Activated CD8-positive, alpha-beta memory T cell treated with anti-CD3 and anti-CD28 coated beads, Interleukin-2, amount 10 ng/mL, durations not matched to agents 7 days and 5 days (primary cell): ENCODE measurements at regions not wholly inside any gene's neighbourhood (a gene's known extent, or its start where the extent isn't known, plus 50 kb on each side); places are given as distances from the start of the nearest gene placed in this dataset.

Source experiments
- ATAC-seq: fragments of 150-1000 bp; cut with Tn5 transposase; one replicate; pipeline ENCODE4 v1.10.0; 2021; ENCODE audit warnings: moderate library complexity
- CTCF ChIA-PET: fragments of 350-600 bp; sonication (Branson Sonifier 250); formaldehyde crosslinking; loops from one replicate; lab custom pipeline; 2021; ENCODE audit warnings: antibody characterized with exemption; lab: Charles Lee
- DNase-seq: peaks from one replicate; pipeline ENCODE4 v3.0.0-alpha.2; 2020
- H3K27ac Mint-ChIP-seq: one replicate; pipeline ENCODE4 v1.8.0; 2021; ENCODE audit warnings: mild to moderate bottlenecking, mixed read lengths
- H3K27me3 Mint-ChIP-seq: one replicate; pipeline ENCODE4 v1.8.0; 2021; ENCODE audit warnings: mixed read lengths
- H3K36me3 Mint-ChIP-seq: one replicate; pipeline ENCODE4 v1.8.0; 2021; ENCODE audit warnings: mild to moderate bottlenecking, mixed read lengths
- H3K4me1 Mint-ChIP-seq: one replicate; pipeline ENCODE4 v1.8.0; 2021; ENCODE audit warnings: mixed read lengths
- H3K4me3 Mint-ChIP-seq: one replicate; pipeline ENCODE4 v1.8.0; 2021; ENCODE audit warnings: mild to moderate bottlenecking, moderate library complexity, mixed read lengths
- H3K9me3 Mint-ChIP-seq: one replicate; pipeline ENCODE4 v1.8.0; 2022; ENCODE audit warnings: low read depth, mixed read lengths

DNA sequence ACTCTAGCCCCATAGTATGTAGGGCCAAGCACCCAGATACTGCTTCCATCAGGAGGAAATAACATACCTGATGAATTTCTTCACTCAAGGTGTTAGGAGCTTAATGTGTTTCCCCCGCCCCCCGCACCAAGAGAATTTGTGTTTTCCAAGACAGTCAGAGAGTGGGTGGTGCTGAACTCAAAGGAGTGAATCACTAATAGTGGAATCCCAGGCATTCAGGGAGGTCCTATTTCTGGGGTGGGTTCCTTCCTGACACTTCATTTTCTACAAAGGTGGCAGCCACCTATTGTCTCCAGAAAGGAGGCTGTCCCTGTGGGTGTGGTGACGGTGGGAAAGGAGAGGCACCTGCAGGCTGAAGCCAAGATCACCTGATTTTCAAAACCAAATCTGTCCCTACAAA is 50.8 kb upstream of the ELF5 start:
- Mint-ChIP-seq H3K9me3 (no peaks in the 10 kb centered on the region), H3K27ac (no peak overlapping the region), H3K4me1 (no peaks in the 10 kb centered on the region), H3K4me3 (no peak overlapping the region), H3K27me3 (peaks cover 54% of the 10 kb centered on the region), H3K36me3 (no peaks in the 10 kb centered on the region)
- ATAC-seq (no peak), DNase-seq (no peak)
- CTCF ChIA-PET: no interaction called here

DNA sequence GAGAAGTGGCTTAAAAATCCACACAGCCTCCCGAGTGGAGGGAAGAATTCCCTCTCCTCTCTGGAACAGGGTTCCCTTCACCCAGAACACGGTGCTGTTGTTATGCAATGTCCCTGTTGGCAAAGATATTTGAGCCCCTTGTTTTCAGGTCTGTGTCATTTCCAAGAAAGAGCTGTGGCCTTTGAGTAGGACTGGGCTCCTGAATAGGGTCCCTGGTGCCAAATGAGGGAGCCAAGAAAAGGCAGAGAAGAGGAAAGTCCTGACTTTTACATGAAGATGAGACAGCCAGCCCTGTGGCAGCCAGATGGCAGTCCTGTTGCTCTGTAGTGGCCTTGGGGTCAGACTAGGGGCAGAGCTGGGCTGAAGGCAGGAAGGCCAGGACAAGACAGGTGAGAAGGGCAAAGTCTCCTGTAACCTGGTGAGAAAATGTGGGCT is 51.2 kb upstream of the ELF5 start:
- CTCF ChIA-PET: interaction anchor here (1.4 kb wide), 1 partner anchor 52 kb away, joined by 4 read pairs; no protein-coding TSS in a partner anchor
- ATAC-seq: no peak
- Mint-ChIP-seq H3K4me3 (no peak overlapping the region), H3K9me3 (no peaks in the 10 kb centered on the region), H3K36me3 (no peaks in the 10 kb centered on the region), H3K4me1 (no peaks in the 10 kb centered on the region), H3K27me3 (peaks cover 54% of the 10 kb centered on the region), H3K27ac (no peak overlapping the region)
- DNase-seq: no peak

GRCh38 chr11:34565417-34566207 is 52.0 kb upstream of the ELF5 start:
- peaks cover 3% of the 10 kb centered on the region for H3K4me1 Mint-ChIP-seq
- H3K36me3 Mint-ChIP-seq: no peaks in the 10 kb centered on the region
- peaks cover 57% of the 10 kb centered on the region for H3K27me3 Mint-ChIP-seq

DNA sequence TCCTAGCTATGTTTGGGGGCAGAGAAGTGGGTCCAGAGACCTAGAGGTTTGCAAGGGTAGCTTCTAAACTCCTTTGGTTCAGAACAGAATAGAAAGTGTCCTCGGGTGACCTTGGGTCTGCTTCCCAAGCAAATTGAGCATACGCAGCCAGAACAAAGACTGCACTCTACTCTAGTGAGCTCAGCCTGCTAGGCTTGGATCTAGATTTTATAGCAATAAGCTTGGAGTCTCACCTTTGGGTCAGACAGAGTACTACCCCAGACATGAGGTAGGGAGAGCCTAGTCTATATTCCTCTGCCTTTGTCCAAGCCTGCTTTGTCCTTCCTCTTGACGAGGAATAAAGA is 52.6 kb upstream of the ELF5 start:
- CTCF ChIA-PET: interaction anchor here (0.8 to 1.4 kb wide), 4 partner anchors 9 to 312 kb away, joined by 3 to 4 read pairs (median 4); no protein-coding TSS in a partner anchor
- peaks cover 4% of the 10 kb centered on the region for H3K4me1 Mint-ChIP-seq
- no peak overlapping the region for H3K4me3 Mint-ChIP-seq
- H3K27me3 Mint-ChIP-seq: peaks cover 56% of the 10 kb centered on the region
- H3K9me3 Mint-ChIP-seq: no peaks in the 10 kb centered on the region
- no peaks in the 10 kb centered on the region for H3K36me3 Mint-ChIP-seq
- ATAC-seq: no peak
- no peak for DNase-seq
- H3K27ac Mint-ChIP-seq: no peak overlapping the region

More at GRCh38 chr11:34565417-34566207, 52.0 kb upstream of the ELF5 start:
- no peak overlapping the region for H3K4me3 Mint-ChIP-seq
- H3K27ac Mint-ChIP-seq: no peak overlapping the region
- CTCF ChIA-PET: interaction anchor here (0.8 to 1.4 kb wide), 4 partner anchors 8 to 312 kb away, joined by 3 to 4 read pairs (median 4); no protein-coding TSS in a partner anchor
- DNase-seq (no peak), ATAC-seq (no peak)
- H3K9me3 Mint-ChIP-seq: no peaks in the 10 kb centered on the region

DNA sequence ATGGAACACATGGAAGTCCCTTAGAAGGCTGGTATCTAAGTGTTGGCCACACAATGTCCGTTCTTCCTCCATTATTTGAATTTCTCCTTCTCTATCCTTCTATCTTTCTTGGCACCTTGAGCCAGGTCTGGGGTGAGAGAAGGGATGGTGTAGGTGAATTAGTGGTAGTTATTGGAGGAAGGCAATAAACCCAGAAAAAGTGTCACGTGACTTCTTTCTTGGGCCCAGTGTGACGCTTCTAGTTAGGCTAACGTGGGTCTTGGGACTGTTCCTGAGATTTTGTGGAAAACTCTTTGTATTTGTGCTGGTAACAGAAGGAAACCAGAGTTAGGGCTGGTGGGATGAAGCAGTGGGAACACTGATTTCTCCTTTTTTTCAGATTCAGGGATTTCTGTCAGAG is 53.1 kb upstream of the ELF5 start:
- Mint-ChIP-seq H3K4me1 (peaks cover 4% of the 10 kb centered on the region), H3K27me3 (peaks cover 53% of the 10 kb centered on the region), H3K27ac (no peak overlapping the region), H3K9me3 (no peaks in the 10 kb centered on the region), H3K36me3 (no peaks in the 10 kb centered on the region), H3K4me3 (no peak overlapping the region)
- ATAC-seq (no peak), DNase-seq (no peak)
- CTCF ChIA-PET: interaction anchor here (0.8 kb wide), 1 partner anchor 9 kb away, joined by 4 read pairs; no protein-coding TSS in a partner anchor

- peaks cover 4% of the 10 kb centered on the region for H3K4me1 Mint-ChIP-seq
- no peaks in the 10 kb centered on the region for H3K9me3 Mint-ChIP-seq
- CTCF ChIA-PET: no interaction called here
- no peaks in the 10 kb centered on the region for H3K36me3 Mint-ChIP-seq
- DNase-seq (no peak), ATAC-seq (no peak)
- H3K27me3 Mint-ChIP-seq: peaks cover 50% of the 10 kb centered on the region
- H3K27ac Mint-ChIP-seq: no peak overlapping the region
- H3K4me3 Mint-ChIP-seq: no peak overlapping the region
Measured at GRCh38 chr11:34567733-34568132, 53.2 kb upstream of the EHF start.

DNA sequence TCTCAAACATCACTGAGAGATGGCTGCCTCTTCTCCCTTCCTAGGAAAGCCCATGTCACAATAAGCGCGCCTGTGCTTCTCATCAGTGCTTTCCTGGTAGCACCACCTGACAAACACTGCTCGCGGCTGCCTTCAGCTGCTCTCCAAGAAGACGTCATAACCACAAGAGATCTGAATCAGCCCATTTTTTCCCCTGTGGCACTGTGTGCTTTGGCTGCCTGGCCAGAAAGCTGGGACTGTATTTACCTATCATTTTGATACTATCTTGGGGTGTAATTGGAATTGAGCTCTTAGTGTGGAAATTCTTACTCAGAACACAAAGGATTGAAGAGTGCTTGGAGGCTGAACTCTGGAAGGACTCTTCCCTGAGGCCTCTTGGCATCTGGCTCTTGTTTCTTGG is 50.3 kb upstream of the EHF start:
- Mint-ChIP-seq H3K4me1 (peaks cover 4% of the 10 kb centered on the region), H3K4me3 (no peak overlapping the region), H3K27ac (no peak overlapping the region), H3K27me3 (peaks cover 48% of the 10 kb centered on the region), H3K36me3 (no peaks in the 10 kb centered on the region), H3K9me3 (no peaks in the 10 kb centered on the region)
- DNase-seq: no peak
- CTCF ChIA-PET: no interaction called here
- peak; percentile 30 for ATAC-seq
